GM19328 (cell line): ENCODE measurements at regions not wholly inside any gene's neighbourhood (a gene's known extent, or its start where the extent isn't known, plus 50 kb on each side); places are given as distances from the start of the nearest gene placed in this dataset.
A peak's percentile ranks its signal among the peaks of the same experiment; 100 is the strongest.

ENCODE experiments used
- ATAC-seq: cut with Tn5 transposase; IDR thresholded peaks from one replicate; pipeline ENCODE4 v1.9.1; 2021; ENCODE audit warnings: mild to moderate bottlenecking, moderate library complexity; ENCODE audit not compliant: unreplicated experiment

- ATAC-seq, result no peak
Observed at GRCh38 chr2:74036010-74036409, 51.3 kb downstream of the TET3 start.

- no peak for ATAC-seq
Observed at GRCh38 chr2:74036450-74037195, 51.9 kb downstream of the TET3 start.

GRCh38 chr2:74037379-74037860, 52.7 kb downstream of the TET3 start:
- ATAC-seq, result peak; percentile 63

DNA sequence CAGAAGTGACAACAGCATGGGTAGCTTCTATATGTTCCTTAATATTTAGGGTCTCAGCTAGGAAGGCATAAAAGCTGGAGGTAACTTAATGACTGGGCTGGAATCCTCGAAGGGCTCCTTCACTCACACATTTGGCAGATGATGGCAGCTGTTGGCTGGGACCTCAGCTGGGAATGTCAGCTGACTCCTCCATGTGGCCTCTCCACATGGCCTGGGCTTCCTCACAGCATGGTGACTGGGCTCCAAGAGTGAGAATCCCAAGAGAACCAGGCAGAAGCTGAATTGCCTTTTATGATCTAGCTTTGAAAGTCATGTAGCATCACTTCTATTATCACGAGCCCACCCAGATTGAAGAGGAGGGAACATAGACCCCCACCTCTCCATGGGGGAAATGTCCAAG, 54.9 kb downstream of the TET3 start:
- ATAC-seq, result no peak

DNA sequence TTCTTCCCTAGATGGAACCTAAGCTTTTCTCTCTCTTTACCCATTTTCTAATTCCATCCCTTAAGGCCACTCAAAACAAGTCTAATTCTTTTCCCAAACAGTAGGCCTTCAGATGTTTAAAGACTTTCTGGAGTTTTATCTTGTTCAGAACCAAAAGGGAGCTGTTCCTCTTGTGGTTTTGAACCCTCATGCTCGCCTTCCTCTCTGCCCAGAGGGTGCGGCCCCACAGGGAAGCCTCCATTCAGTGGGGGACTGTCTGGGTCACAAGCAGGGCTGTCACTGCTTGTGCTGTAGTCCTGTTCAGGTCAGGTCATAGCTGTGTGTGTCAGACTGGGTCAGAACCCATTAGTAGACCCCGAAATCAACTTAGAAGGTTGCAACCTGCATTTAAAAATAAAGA, 56.5 kb downstream of the TET3 start:
- ATAC-seq, result no peak

GRCh38 chr2:74041726-74042125, 57.0 kb downstream of the TET3 start:
- ATAC-seq, result no peak

- no peak for ATAC-seq
Observed at GRCh38 chr2:74042606-74043005, 57.9 kb downstream of the TET3 start.

DNA sequence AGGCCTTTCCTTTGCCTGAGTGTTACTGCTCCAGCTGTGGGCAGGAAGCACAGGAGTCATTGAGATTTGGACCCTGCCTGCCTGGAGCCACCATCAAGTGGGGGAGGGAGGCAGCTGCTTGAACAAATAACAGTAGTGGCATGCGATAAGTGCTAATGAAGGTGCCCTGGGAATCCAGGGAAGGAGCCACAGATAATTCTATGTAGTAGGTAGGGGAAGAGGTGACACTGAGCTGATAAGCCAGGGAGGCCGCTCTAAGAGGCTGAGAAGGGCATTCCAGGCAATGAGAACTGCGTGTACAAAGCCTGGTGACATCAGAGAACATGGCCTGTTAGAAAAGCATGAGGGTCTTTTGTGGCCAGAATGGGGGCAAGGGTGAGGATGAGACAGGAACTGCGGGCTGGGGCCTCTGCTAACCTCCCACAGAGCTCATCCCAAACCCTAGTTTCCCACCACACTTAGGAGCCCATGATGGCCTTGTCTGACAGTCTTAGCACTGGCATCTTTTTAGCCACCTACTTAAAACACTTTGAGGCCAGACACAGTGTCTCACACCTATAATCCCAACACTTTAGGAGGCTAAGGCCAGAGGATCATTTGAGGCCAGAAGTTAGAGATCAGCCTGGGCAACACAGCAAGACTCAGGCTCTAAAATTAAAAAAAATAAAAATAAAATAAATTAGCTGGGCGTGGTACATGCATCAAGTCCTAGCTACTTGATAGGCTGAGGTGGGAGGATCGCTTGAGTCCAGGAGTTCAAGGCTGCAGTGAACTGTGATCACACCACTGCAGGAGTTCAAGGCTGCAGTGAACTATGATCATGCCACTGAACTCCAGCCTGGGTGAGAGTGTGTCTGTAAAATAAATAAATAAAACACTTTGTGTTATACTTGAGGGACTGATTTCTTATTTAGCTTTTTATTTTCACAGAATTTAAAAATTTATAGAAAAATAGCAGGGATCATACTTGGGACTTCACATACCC, 58.9 kb downstream of the TET3 start:
- no peak for ATAC-seq

- no peak for ATAC-seq
Observed at GRCh38 chr2:74044999-74045398, 60.3 kb downstream of the TET3 start.

- no peak for ATAC-seq
Observed at GRCh38 chr2:74045454-74045853, 60.7 kb downstream of the TET3 start.

DNA sequence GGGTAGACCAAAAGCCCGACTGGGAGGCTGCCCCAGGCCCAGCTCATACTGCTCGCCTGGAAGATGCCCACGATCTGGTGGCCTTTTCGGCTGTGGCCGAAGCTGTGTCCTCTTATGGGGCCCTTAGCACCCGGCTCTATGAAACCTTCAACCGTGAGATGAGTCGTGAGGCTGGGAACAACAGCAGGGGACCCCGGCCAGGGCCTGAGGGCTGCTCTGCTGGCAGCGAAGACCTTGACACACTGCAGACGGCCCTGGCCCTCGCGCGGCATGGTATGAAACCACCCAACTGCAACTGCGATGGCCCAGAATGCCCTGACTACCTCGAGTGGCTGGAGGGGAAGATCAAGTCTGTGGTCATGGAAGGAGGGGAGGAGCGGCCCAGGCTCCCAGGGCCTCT, 61.7 kb downstream of the TET3 start:
- ATAC-seq, result no peak

- no peak for ATAC-seq
Observed at GRCh38 chr2:74047152-74047551, 62.4 kb downstream of the TET3 start.

- no peak for ATAC-seq
Observed at GRCh38 chr2:74048147-74048546, 63.4 kb downstream of the TET3 start.

DNA sequence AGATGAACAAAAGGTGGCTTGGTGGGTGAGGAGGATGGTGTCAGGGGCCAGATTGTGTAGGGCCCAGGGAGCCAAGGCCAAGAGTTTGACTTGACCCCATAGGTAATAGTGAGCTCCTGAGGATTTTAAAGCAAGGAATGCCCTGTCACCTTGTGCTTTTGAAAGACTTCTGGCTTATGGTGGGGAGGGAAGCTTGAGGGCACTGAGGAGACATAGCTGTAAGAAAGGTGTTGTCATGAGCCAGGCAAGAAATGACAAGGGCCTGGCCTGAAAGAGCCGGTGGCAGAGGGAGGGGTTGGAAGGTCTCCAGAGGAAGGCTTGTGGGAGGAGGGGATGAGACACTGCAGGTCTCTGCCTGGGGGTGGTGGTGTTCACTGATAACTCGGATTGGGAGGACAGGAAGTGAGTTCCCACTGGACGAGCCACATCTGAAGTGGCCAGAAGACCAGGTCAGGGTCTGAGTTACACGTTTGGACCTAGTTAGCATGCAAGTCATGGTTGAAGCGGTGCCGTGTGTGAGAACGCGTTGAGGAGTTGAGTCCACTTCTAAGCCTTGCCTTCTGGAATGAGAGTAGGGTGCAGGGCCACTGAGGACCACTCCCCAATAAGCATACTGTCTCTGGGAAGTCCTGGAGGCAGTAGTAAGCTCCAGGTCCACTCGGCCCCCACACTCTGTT, 64.3 kb downstream of the TET3 start:
- no peak for ATAC-seq

DNA sequence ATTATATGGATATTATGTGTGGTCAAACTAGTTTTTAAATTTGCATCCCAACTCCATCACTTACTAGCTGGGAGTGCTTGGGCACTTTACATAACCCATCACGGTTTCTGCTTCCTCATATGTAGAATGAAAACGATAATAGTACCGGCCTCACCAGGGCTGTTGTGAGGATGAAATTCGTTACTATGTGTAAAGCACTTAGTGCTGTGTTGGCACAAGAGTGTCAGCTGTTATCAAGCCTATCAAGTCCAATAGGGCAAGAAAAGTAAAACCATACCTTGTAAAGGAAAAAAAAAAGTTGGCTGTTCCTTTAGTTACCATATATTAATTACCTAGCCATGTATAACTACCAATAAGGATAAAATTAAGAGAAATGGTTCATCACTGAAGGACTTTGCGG, 65.4 kb downstream of the TET3 start:
- no peak for ATAC-seq

- no peak for ATAC-seq
Observed at GRCh38 chr2:74051504-74051903, 66.8 kb downstream of the TET3 start.

- no peak for ATAC-seq
Observed at GRCh38 chr2:74052732-74053710, 68.3 kb downstream of the TET3 start.

DNA sequence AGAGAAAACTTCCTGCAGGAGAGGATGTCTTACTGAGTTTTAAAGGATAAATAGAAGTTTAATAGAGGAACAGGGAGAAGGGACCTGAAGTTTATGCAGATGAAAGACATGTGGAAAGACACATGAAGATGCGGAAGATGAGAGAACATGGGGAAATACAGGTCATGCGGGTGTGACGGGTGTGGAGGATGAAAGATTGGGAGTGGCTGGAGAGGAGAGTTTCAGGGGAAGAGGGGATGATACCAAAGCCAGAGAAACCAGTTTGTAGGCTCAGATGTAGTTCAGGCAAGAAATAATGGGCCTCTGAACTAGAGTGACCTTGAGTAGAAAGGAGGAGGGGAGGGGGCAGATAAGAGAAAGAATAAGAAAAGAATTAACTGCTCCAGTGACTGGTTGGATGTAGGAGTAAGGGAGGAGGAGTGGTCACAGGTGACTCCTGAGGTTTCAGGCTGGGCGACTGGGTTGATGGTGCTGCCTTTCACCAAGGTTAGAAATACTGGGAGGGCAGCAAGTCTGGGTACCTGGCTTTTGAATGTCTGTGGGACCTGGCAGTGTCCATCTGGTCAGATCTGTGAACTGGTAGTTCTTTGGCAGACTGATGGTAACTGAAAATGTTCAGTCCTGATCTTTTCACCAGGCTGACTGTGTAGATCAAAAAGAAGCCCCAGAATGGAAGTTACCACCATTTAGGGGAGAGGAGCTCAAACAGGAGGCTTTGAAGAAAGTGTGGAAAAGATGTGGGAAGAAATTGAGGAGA, 69.4 kb downstream of the TET3 start:
- no peak for ATAC-seq

GRCh38 chr2:74059137-74059775, 74.5 kb downstream of the TET3 start:
- ATAC-seq, result no peak
